ENCODE measurements at regions not wholly inside any gene's neighbourhood (a gene's known extent, or its start where the extent isn't known, plus 50 kb on each side); places are given as distances from the start of the nearest gene placed in this dataset.

DNA sequence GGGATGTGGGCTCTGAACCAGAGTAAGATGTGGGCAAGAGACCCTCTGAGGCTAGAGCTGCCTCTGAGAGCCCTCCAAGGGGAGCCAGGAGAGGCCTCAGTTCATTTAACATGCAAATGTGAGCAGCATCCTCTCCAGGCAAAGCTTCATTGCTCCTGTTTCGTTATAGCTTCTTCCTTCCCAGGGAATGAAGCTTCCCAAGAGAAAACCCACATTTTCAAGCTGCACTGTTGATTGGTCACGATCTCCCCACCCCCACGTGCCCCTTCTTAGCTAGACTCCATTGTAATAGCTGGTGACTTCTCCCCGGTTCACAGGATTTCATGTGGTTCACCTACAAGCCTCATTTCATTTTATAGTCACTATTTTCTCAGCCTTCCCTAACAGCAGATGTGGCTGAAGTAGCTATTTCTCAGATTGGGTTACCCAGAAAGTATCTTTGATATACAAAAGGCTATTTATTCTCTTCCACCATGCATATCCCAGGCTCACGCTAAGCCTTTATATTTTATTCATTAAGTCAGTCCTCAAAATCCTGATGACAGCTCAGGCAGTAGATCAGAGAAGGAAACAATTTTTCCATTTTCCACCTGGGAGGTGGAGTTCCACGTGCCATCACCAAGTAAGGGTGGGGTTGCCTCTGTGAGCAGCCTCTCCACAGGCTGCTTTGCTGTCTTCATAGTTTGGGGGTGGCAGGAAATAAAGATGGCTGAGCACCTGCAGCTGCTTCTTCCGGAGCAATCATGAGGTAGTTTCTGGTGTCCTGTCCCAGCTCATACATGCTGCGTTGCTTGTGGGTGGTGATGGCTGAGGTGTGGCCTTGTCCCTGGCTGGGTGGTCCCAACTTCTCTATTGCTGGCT, 178.3 kb upstream of the RAB4A start:
- DNase-seq (ENCODE audit: low spot score), result no peak

DNA sequence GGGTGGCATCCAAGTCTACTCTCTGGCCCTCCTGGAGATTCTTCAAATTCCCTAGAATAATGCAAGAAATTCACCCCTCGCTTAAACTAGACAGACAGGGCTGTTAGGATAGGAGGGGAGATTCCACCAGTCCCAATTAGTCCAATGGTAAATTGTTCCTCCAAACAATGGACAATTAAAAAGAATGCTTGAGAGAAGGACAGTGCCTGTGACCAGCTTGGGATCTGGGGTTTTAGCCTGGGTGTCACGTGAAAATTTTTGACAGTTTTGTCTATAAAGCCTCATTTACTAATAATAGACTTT, 177.7 kb upstream of the RAB4A start:
- no peak for DNase-seq (ENCODE audit: low spot score)

DNA sequence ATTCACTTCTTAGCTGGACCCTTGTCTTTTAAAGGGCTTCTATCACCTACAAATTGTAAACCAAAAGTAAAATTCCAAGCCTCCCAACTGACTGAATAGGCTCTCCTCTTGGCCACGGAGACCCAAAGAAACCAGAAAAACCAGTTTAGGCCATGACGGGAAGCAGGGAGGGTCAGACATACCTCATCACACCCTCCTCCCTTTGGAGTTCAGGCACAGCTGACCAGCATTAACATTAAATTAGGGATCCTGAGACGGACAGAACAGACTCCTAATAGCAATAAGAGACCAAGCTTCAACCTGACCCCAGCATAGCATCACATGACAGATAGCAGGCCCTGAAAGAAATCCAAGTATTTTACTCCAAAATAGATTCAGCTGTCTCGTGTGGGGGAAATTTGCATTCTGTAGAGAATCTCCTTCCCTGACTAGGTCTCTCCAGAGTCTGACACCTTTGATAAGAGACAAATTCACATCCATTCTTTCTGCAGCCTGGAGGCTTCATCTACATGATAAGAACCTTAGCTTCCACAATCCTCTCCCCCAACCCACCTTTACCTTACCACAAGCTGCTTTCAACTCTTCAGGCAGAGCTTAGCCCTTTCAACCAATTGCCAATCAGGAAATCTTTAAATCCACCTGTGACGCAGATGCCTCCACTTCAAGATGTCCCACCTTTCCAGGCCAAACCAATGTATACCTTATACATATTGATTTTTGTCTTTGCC, 177.1 kb upstream of the RAB4A start:
- no peak for DNase-seq (ENCODE audit: low spot score)

DNA sequence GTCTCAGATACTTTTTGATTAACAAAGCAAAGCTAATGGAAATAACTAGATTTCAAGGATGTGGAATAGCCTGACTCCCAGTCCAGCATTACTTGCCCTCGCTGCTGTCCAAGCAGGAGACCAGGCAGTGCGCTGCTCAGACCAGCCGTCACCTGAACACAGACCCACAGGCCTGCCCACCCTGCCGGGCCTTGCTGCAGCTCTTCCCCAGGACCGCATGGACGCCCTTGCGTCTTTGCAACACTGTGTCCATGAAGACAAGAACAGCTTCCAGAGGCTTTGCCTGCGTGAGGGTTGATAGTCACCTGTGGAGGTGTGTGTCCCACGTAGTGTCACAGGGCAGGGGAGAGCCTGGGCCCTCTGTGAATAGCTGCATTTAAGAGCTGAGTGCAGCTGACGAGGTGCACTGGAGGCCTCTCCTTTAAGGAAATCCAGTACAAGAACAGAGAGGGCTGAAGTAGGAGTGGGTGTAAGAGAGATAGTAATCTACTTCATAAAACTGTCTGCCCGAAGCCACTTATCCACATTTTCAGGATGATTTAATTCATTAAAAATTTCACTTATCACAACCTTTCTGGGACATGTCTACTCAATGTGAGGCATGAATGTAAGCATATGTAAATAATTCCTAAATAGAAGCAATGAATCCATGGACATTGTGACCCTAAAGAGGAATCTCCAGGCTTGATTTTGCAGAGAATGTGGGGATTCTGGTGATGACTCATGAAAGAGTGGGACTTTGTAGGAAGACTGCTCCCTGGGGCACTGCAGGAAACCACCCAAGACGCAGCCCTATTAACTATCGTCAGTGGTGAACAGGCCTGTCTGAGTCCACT, 176.2 kb upstream of the RAB4A start:
- DNase-seq (ENCODE audit: low spot score), result no peak

DNA sequence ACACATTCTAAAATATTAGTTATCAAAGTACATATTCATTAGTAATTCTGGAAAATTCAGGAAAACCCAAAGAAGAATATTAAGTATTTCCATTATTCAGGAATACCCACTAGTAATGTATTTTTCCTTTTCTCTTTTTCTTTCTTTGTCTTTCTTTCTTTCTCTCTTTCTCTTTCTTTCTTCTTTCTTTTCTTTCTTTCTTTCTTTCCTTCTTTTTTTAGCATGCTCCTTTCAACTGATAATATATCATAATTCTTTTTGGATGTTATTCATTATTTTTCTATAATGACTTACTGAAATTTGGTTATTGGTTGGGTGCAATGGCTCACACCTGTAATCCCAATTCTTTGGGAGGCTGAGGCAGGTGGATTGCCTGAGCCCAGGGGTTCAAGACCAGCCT, 175.6 kb upstream of the RAB4A start:
- no peak for DNase-seq (ENCODE audit: low spot score)

DNA sequence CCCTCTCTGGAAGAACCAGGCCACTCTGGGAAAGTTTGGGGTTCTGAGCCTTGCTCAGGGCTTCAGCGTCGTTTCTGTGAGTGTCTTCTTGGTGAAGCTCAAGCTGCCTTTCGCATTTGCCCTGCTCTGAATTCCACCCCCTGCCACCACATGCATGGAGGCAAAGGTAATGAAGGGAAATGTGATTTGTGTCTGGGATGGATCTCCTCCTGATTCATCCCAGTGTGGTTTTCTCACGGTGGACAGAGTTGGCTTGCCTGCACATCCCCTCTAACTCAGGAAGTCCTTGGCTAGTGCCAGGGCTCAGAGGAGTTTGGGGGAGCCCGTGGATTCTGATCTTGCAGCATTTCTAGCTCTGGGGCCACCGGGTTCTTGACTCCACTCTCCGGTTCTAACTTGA, 173.6 kb upstream of the RAB4A start:
- DNase-seq (ENCODE audit: low spot score), result no peak

DNA sequence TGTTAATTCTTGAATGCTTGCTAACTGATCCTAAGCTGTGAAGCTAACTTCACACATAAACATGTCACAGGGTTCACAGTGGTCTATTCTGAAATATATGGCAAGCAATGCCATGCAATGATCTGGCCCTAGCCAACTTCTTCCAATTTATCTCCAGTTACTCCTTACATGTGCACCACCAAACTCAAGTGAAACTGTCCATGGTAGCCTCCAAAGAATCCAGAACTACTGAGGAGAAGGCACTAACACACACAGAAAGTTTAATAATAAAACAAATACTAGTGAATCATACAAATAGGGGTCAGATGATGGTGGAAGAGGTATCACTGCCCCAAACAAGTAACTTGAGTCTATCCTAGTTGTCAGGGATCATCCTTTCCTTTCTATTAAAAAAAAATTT, 172.6 kb upstream of the RAB4A start:
- no peak for DNase-seq (ENCODE audit: low spot score)

DNA sequence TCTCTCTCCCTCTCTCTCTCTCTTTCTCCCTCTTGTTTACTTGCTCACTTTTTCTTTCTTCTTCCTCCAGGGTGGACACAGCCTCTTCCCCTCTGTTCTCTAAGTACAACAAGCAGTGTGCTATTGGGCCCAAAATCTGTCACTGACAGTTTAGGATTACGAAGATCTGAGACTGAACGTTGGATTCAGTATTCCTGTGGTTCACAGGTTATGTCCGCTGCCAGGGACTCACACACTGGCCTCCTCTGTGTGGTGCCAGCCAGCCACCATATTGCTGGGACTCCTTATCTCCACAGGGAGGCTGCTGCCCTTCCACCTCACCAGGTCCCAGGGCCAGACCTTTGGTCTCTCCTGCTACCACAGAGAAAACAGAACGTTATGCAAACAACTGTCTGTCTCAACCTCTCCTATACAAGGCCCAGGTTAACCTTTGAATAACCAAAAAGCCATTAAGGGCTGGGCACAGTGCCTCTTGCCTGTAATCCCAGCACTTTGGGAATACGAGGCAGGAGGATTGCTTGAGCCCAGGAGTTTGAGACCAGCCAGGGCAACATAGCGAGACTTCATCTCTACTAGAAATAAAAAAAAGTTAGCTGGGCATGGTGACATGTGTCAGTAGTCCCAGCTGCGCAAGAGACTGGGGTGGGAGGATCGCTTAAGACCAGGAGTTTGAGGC, 171.9 kb upstream of the RAB4A start:
- DNase-seq (ENCODE audit: low spot score), result no peak

DNA sequence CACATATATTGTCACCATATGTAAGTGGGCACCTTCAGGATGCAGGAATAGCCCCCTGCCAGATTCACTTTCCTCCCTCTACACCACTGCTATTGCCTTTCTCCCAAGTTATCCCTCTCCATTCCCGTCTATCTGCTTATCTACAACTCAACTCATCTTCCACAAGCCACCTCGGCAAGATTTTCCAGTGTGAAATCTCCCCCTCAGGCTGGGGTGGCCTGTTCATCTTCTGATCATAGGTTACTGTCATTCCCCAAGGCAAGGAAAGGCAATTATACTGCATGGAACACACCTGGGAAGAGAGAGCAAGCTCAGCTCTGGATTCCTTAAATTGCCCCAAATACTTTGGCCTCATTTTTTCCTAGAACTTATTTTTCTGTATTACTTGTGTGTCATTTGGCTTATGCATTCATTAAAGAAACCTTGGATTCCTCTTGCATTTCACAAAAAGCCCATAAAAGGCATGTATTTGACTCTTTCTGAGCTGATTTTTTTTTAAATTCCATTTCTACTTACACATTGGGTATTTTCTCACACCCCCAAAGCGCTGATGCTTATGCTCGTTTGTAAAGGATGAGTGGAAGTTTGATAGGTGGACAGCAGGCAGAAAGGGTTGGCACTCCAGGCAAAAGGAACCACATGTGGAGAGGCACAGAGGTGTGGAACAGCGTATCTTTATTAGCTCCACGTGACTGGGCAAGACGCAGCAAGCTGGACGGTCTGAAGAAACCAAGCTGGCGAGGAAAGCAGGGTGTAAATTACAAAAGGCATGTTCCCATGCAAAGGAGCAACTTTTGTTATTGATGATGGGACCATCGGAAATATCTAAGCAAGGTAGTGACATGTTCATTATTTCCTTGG, 169.7 kb upstream of the RAB4A start:
- DNase-seq (ENCODE audit: low spot score), result no peak

DNA sequence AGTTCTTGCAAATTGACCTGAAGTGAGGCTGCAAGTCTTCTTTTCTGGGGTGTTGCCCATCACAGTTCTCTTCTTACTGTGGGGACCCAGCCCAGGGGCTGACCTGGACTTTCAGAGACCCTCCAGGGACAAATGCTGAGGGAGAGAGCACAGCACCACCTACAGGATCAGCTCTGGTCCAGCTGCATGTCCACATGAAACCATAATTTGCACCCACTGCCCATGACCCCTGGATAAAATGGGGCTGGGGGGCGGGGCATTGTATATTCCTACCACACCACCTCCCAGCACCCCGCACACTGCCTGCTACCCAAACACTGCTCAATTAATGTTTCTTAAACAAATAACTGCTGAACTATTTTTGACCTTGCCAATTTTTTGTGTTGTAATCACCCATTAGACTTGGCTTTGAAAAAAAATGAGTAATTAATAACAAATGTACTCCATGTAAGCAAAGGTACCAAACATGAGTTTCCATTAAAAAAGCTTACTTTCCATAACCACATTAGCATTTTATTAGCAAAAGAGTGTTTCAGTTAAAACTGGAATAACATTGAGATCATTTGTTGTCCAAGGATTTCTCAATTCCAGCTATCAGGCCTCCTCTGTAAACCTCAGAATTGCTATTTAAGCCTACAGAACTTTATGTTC, 168.0 kb upstream of the RAB4A start:
- no peak for DNase-seq (ENCODE audit: low spot score)

DNA sequence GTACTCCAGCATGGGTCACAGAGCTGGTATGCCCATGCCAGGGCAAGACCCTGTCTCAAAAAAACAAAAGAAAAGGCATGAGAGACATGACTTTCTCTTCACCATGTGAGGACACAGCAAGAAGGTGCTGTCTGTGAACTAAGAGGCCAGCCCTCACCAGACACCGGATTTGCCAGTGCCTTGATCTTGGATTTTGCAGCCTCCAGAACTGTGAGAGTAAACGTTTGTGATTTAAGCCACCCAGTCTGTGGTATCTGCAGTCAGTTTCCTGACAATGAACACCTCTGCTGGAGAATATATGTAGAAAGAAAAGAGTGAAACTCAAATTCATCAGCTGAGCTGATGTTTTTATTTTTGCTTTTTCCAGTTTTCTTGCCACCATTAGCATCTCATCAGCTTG, 166.3 kb upstream of the RAB4A start:
- DNase-seq (ENCODE audit: low spot score), result no peak

DNA sequence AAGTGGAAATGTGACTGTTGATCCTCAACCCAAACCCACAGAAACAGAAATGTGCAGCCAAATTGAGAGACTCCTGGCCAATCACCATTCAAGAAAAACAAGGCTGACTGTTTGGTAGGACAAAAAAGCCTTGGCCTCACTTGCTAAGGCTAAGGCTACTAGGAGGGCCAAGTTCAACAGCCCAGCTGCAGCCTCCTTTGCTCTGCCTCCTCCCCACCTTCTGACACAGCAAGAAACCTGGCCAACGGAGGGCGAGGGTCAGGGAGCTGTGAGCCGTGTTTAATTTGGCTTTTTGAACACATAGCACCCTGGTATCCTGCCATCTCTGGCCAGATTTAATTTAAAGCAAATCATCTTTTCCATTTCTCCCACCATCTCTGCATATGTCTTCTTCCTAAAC, 165.8 kb upstream of the RAB4A start:
- no peak for DNase-seq (ENCODE audit: low spot score)

DNA sequence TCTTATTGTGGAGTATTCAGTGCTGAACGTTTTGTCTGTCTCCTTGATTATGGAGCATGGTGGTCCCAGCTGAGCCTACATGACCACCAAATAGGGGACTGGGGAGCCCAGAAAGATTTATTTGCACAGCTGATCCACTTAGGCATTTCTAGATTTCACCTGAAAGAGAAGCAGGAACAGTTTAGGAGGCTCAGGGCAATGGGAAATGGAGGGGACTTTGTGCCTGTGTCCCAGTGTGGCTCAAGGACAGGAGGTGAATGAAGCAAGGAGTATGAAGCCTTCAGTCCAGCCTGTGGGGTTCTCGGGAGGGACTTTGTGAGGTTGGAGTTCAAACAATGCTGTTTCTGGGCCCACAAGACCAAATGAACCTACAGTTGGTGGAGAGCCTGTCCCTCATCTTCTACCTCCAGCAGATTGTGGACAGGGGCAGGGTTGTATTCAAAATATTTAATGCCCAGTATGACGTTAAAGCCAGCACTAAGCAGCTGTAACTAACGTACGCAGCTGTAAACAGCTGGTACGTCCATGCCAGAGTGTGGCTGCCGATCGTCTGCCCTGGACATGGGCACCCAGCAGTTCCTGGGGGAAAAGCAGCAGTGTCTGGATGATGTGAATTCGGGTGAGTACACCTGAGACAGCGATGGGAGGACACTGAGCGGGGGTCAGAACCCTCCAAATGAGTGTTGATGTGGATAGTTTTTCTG, 164.9 kb upstream of the RAB4A start:
- DNase-seq (ENCODE audit: low spot score), result no peak

DNA sequence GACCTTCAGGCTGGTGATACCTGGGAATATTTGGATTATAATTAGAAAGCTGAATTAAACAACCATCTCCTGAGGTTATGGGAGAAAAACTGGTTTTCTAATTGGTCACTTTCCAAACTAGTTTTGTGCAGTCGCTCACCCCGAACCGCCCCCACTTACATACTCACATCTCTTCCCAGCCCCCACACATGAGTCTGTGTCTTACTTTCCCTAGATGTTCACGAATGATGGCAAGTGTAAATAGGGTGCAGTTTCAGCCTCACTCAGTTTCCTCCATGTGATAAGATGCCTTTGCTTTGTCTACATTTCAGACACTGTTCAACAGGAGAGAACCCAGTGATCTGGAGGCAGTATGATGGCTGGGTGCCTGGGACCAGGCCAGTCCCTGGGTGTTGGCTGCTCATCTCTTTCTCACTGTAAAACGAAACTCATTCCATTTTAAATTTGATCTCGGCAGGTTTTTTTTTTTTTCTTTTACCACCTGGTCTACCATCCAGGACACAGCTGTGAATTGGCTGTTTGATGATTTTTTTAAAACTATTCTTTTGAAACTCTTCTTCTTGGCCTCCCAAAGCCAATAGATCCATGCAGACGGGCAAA, 164.3 kb upstream of the RAB4A start:
- DNase-seq (ENCODE audit: low spot score), result no peak

DNA sequence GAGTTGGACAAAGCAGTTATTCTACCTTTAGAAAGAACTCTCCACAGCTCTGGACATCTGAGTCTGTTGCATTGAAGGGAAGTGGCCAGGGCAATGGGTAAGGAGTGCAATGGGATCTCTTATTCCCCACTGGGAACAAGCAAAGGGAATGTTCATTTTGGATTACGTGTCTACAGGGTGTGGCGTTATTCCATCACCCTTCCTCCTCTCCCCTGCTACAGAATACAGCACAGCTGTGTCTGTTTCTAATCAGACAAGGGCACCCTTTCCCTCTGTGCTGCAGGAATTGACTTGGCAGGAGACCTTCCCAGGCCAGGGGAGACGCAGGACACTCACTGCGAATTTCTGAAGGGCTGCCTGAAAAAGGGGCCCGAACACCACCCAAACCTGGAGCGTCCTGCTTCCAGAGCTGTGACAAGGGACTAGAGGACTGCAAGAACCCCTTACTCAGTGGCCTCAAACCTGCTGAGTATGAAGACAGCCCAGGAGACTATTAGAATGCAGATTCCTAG, 163.6 kb upstream of the RAB4A start:
- no peak for DNase-seq (ENCODE audit: low spot score)

DNA sequence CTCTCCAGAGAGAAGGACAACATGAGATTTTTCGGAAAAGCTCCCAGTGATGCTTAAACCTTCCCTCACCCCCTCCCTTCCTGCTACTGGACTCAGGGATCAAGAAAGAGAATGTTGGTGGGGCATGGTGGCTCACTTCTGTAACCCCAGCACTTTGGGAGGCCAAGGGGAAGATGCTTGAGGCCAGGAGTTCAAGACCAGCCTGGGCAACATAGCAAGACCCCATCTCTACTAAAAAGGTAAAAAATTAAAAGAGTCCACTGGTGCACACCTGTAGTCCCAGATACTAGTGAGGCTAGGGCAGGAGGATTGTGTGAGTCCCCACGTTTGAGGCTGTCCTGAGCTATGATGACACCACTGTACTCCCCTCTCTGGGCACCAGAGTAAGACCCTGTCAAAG, 162.9 kb upstream of the RAB4A start:
- DNase-seq (ENCODE audit: low spot score), result no peak

DNA sequence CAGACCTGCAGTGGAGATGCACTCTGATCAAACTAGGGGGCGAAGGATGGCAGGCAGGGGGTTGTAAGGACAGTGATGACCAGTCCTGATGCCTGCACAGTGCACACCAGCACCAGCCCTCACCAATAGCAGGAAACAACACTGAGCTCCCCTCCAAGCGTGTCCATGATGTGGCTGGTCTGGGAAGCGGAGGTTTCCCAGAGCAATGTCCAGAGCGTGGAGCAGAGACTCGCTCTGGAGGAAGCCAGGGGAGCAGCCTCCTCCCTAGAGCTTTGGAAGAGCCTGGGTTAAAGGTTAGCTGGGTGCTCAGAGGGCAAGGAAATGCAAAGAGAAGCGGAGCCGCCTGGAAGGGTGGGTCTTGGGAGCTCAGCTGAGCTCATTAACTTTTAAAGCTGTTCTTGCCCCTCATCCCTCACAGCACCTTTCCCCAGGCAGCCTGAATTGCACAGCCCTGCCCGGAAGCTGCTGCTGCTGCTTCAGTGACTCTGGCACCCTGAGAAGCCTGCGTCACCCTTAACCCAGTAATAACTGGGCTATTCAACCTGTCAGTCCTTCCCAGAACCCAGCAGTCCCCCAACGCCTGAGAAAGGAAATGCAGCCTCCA, 162.2 kb upstream of the RAB4A start:
- no peak for DNase-seq (ENCODE audit: low spot score)

DNA sequence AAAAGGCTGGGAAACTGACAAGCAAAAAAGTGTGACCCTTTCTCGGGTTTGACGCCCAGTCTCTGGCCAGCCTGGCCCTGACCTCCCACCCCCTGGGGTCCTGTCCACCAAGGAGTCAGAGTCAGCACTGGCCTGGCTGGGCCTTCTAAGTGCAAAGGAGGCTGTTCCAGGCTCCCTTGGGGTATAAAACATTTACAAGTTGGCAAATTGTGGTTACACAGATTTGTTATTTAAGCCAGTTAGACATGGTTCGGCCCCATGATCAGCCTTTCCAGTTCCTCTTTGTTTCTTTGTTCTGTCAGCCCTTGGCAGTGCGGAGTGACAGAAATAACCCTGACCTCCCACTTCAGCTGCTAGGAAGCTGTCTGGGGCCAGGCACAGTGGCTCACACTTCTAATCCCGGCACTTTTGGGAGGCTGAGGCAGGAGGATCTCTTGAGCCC, 161.6 kb upstream of the RAB4A start:
- no peak for DNase-seq (ENCODE audit: low spot score)

DNA sequence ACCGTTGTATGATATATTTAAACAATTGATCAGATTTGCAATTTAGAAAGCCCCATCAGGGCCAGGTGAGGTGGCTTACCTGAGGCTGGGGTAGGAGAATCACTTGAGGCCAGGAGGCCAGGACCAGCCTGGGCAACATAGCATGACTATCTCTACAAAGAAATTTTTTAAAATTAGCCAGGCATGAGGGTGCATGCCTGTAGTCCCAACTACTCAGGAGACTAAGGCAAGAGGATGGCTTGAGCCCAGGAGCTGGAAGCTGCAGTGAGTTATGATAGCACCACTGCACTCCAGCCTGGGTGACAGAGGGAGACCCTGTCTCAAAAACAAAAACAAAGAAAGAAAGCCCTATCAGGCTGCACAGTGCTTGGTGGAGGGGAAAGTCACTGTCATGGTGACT, 159.9 kb upstream of the RAB4A start:
- DNase-seq (ENCODE audit: low spot score), result no peak
